SK-N-SH treated with all-trans-retinoic acid at 6 μM for 48 hours (cell line): ENCODE measurements at regions not wholly inside any gene's neighbourhood (a gene's known extent, or its start where the extent isn't known, plus 50 kb on each side); places are given as distances from the start of the nearest gene placed in this dataset.

Source experiments
- ATAC-seq: fragments of 200-7000 bp; cut with Tn5 transposase; 3 replicates; pipeline ENCODE4 v1.9.1; 2020; ENCODE audit warnings: mild to moderate bottlenecking, moderate library complexity
- ARNTL ChIP-seq: fragments of 450-650 bp; formaldehyde crosslinking; IDR thresholded peaks from 2 replicates; pipeline ENCODE4 v1.5.0; 2020; ENCODE audit warnings: low read depth, mild to moderate bottlenecking, moderate library complexity, borderline replicate concordance
- BACH2 ChIP-seq: fragments of 250-450 bp; sonication (Bioruptor Pico); IDR thresholded peaks from 2 replicates; pipeline ENCODE4 v1.9.0; 2021; ENCODE audit warnings: mild to moderate bottlenecking, borderline replicate concordance
- CSDC2 ChIP-seq: fragments of 250-450 bp; sonication (Bioruptor Pico); IDR thresholded peaks from 2 replicates; pipeline ENCODE4 v1.5.0; 2020; ENCODE audit warnings: mild to moderate bottlenecking, moderate library complexity
- ESRRG ChIP-seq: fragments of 250-450 bp; sonication (Bioruptor Pico); IDR thresholded peaks from 2 replicates; pipeline ENCODE4 v1.6.1; 2021; ENCODE audit warnings: mild to moderate bottlenecking
- GLIS3 ChIP-seq: fragments of 250-450 bp; sonication (Bioruptor Pico); IDR thresholded peaks from 2 replicates; pipeline ENCODE4 v1.5.0; 2020; ENCODE audit warnings: mild to moderate bottlenecking, moderate library complexity
- ISL1 ChIP-seq: fragments of 250-450 bp; sonication (Bioruptor Pico); IDR thresholded peaks from 2 replicates; pipeline ENCODE4 v2.1.2; 2022; ENCODE audit warnings: mild to moderate bottlenecking, moderate library complexity
- OSR1 ChIP-seq: fragments of 250-450 bp; sonication (Bioruptor Pico); IDR thresholded peaks from 2 replicates; pipeline ENCODE4 v1.8.0; 2022; ENCODE audit warnings: moderate library complexity, mild to moderate bottlenecking, inconsistent platforms
- PPARA ChIP-seq: fragments of 250-450 bp; sonication (Bioruptor Pico); IDR thresholded peaks from 2 replicates; pipeline ENCODE4 v1.5.0; 2020; ENCODE audit warnings: mild to moderate bottlenecking, borderline replicate concordance
- SNAI2 ChIP-seq: fragments of 250-450 bp; sonication (Bioruptor Pico); IDR thresholded peaks from 2 replicates; pipeline ENCODE4 v1.5.0; 2020; ENCODE audit warnings: mild to moderate bottlenecking, moderate library complexity
- TCF4 ChIP-seq: fragments of 250-450 bp; sonication (Bioruptor Pico); IDR thresholded peaks from 2 replicates; pipeline ENCODE4 v1.8.0; 2021; ENCODE audit warnings: mild to moderate bottlenecking, moderate library complexity, borderline replicate concordance
- ZC3H10 ChIP-seq: fragments of 250-450 bp; sonication (Bioruptor Pico); IDR thresholded peaks from 2 replicates; pipeline ENCODE4 v1.5.1; 2021; ENCODE audit warnings: mild to moderate bottlenecking, moderate library complexity
- ZFP30 ChIP-seq: fragments of 450-650 bp; formaldehyde crosslinking; IDR thresholded peaks from 2 replicates; pipeline ENCODE4 v1.5.0; 2022; ENCODE audit warnings: mild to moderate bottlenecking, moderate library complexity
- ZNF565 ChIP-seq: fragments of 450-650 bp; formaldehyde crosslinking; conservative IDR thresholded peaks from 2 replicates; pipeline ENCODE4 v1.5.0; 2020; ENCODE audit warnings: low read depth, mild to moderate bottlenecking, moderate library complexity
- ZNF70 ChIP-seq: fragments of 450-650 bp; formaldehyde crosslinking; IDR thresholded peaks from 2 replicates; pipeline ENCODE4 v1.5.0; 2020; ENCODE audit warnings: mild to moderate bottlenecking, moderate library complexity
- ZNF8 ChIP-seq: fragments of 450-650 bp; formaldehyde crosslinking; IDR thresholded peaks from 2 replicates; pipeline ENCODE4 v1.5.0; 2020; ENCODE audit warnings: mild to moderate bottlenecking, moderate library complexity
- TF ChIP-seq, protein P1 (sequence below): fragments of 250-450 bp; sonication (Bioruptor Pico); IDR thresholded peaks from 2 replicates; pipeline ENCODE4 v1.5.1; 2020; ENCODE audit warnings: low read depth, mild to moderate bottlenecking, moderate library complexity
- TF ChIP-seq, protein P2 (sequence below): fragments of 250-450 bp; sonication (Bioruptor Pico); IDR thresholded peaks from 2 replicates; pipeline ENCODE4 v1.5.0; 2020; ENCODE audit warnings: mild to moderate bottlenecking, moderate library complexity
- TF ChIP-seq, protein P3 (sequence below): fragments of 250-450 bp; sonication (Bioruptor Pico); IDR thresholded peaks from 2 replicates; pipeline ENCODE4 v1.5.1; 2021; ENCODE audit warnings: mild to moderate bottlenecking, moderate library complexity
- TF ChIP-seq, protein P4 (sequence below): fragments of 250-450 bp; sonication (Bioruptor Pico); IDR thresholded peaks from 2 replicates; pipeline ENCODE4 v1.8.0; 2020; ENCODE audit warnings: mild to moderate bottlenecking, moderate library complexity, borderline replicate concordance

DNA sequence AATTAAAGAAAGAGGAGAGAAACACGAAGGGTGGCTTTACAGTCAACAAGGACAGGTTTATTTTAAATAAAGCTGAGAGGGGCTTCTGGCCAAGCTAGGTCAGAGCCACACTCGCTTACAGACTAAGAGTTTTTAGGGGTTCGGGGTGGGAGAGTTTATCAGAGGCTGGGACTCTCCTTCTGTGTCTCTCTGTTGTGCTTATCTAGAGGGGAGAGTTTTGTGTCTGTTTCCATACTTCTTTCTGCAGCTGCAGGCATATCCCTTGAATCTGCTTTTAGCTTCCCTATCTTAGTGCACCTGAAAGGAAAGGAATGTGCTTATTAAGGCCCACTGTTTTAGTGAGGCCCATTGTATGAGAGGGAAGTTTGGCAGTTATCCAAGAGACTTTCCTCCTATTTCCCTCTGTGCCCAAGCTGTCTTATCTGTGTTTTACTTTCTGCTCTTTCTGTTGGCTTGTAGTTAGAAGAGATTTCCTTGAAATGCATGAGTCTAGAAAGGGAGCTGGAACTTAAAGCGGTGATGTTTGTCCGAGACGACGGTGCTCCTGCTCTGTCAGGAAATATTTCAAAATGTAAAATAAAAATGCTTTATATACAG is 275.3 kb downstream of the KCTD12 start:
- no peak for ATAC-seq
- TF ChIP-seq CSDC2 (CRISPR knock-in tag) (no peak), BACH2 (CRISPR knock-in tag) (no peak)

DNA sequence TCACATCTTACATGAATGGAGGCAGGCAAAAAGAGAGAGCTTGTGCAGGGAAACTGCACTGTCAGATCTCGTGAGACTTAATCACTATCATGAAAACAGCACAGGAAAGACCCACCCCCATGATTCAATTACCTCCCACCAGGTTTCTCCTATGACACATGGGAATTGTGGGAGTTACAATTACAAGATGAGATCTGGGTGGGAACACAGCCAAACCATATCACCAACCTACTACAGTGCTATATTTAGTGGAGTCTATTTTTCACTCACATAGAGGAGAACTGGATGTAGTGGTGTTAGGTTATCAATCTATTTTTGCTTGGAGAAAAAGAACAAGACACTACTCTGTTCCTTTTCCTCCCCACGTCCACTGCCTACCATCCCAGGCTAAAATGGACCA is 276.6 kb downstream of the KCTD12 start:
- no peak for TF ChIP-seq ARNTL (CRISPR knock-in tag)
- no peak for TF ChIP-seq OSR1
- no peak for TF ChIP-seq CSDC2 (CRISPR knock-in tag)
- no peak for TF ChIP-seq ZNF8
- TF ChIP-seq ZNF565 (CRISPR knock-in tag): no peak
- TF ChIP-seq ISL1 (CRISPR knock-in tag): no peak
- TF ChIP-seq PPARA (CRISPR knock-in tag): no peak
- TF ChIP-seq TCF4 (CRISPR knock-in tag): no peak
- no peak for TF ChIP-seq ZNF70 (CRISPR knock-in tag)
- no peak for ATAC-seq

DNA sequence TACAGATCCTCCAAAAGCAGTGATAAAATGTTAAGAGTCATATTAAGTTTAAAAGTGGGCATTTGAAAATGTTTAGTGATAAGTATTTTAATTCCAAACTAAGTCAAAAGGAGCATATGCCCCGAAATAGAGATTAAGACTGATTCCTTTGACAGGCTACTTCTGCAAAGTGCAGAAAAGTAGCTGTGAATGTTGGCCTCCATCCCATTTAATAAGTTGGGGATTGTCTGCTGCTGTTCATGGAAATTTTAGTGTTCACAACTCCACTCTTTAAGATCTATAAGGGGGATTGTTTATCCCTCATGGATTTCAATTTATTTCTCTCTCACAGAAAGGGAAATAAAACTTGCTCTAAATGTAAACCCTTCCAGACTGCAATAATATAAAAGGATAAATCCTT is 278.3 kb downstream of the KCTD12 start:
- TF ChIP-seq ZC3H10 (no peak), CSDC2 (CRISPR knock-in tag) (no peak), ISL1 (CRISPR knock-in tag) (no peak), GLIS3 (CRISPR knock-in tag) (no peak), BACH2 (CRISPR knock-in tag) (no peak), ESRRG (CRISPR knock-in tag) (no peak), ZFP30 (CRISPR knock-in tag) (no peak)
- TF ChIP-seq, protein P1, sequence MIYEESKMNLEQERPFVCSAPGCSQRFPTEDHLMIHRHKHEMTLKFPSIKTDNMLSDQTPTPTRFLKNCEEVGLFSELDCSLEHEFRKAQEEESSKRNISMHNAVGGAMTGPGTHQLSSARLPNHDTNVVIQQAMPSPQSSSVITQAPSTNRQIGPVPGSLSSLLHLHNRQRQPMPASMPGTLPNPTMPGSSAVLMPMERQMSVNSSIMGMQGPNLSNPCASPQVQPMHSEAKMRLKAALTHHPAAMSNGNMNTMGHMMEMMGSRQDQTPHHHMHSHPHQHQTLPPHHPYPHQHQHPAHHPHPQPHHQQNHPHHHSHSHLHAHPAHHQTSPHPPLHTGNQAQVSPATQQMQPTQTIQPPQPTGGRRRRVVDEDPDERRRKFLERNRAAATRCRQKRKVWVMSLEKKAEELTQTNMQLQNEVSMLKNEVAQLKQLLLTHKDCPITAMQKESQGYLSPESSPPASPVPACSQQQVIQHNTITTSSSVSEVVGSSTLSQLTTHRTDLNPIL: no peak
- TF ChIP-seq, protein P2, sequence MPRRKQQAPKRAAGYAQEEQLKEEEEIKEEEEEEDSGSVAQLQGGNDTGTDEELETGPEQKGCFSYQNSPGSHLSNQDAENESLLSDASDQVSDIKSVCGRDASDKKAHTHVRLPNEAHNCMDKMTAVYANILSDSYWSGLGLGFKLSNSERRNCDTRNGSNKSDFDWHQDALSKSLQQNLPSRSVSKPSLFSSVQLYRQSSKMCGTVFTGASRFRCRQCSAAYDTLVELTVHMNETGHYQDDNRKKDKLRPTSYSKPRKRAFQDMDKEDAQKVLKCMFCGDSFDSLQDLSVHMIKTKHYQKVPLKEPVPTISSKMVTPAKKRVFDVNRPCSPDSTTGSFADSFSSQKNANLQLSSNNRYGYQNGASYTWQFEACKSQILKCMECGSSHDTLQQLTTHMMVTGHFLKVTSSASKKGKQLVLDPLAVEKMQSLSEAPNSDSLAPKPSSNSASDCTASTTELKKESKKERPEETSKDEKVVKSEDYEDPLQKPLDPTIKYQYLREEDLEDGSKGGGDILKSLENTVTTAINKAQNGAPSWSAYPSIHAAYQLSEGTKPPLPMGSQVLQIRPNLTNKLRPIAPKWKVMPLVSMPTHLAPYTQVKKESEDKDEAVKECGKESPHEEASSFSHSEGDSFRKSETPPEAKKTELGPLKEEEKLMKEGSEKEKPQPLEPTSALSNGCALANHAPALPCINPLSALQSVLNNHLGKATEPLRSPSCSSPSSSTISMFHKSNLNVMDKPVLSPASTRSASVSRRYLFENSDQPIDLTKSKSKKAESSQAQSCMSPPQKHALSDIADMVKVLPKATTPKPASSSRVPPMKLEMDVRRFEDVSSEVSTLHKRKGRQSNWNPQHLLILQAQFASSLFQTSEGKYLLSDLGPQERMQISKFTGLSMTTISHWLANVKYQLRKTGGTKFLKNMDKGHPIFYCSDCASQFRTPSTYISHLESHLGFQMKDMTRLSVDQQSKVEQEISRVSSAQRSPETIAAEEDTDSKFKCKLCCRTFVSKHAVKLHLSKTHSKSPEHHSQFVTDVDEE (CRISPR knock-in tag): no peak
- ATAC-seq: no peak

DNA sequence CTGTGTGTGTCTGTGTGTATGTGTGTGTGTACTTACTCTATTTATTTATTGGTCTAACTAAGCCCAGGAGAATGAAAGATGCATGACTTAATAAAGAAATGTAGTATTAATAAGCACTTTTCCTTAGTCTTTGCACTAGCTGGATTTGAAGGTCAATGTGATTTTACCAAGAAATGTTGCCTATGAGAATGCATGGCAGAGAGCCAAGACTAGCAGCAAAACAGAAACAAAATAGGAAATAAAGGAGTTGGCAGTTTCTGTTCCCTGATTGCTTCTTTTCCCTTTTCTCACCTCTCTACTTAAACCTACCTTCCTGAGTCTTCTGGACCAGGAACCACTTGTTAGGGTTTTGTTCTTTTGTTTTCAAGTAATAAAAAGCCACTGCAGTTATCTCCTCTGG is 286.1 kb downstream of the KCTD12 start:
- ATAC-seq: no peak

More for the DNA sequence above, 286.1 kb downstream of the KCTD12 start:
- TF ChIP-seq, protein P3, sequence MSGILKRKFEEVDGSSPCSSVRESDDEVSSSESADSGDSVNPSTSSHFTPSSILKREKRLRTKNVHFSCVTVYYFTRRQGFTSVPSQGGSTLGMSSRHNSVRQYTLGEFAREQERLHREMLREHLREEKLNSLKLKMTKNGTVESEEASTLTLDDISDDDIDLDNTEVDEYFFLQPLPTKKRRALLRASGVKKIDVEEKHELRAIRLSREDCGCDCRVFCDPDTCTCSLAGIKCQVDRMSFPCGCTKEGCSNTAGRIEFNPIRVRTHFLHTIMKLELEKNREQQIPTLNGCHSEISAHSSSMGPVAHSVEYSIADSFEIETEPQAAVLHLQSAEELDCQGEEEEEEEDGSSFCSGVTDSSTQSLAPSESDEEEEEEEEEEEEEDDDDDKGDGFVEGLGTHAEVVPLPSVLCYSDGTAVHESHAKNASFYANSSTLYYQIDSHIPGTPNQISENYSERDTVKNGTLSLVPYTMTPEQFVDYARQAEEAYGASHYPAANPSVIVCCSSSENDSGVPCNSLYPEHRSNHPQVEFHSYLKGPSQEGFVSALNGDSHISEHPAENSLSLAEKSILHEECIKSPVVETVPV (CRISPR knock-in tag): no peak
- TF ChIP-seq TCF4 (CRISPR knock-in tag): no peak
- TF ChIP-seq, protein P4, sequence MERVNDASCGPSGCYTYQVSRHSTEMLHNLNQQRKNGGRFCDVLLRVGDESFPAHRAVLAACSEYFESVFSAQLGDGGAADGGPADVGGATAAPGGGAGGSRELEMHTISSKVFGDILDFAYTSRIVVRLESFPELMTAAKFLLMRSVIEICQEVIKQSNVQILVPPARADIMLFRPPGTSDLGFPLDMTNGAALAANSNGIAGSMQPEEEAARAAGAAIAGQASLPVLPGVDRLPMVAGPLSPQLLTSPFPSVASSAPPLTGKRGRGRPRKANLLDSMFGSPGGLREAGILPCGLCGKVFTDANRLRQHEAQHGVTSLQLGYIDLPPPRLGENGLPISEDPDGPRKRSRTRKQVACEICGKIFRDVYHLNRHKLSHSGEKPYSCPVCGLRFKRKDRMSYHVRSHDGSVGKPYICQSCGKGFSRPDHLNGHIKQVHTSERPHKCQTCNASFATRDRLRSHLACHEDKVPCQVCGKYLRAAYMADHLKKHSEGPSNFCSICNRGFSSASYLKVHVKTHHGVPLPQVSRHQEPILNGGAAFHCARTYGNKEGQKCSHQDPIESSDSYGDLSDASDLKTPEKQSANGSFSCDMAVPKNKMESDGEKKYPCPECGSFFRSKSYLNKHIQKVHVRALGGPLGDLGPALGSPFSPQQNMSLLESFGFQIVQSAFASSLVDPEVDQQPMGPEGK: no peak
- no peak for TF ChIP-seq ESRRG (CRISPR knock-in tag)
- no peak for TF ChIP-seq PPARA (CRISPR knock-in tag)
- no peak for TF ChIP-seq ISL1 (CRISPR knock-in tag)
- TF ChIP-seq ZNF8: no peak
- TF ChIP-seq, protein P2 (CRISPR knock-in tag): no peak
- no peak for TF ChIP-seq SNAI2 (CRISPR knock-in tag)
- no peak for TF ChIP-seq ARNTL (CRISPR knock-in tag)
- TF ChIP-seq ZC3H10: no peak
- TF ChIP-seq CSDC2 (CRISPR knock-in tag): no peak
- no peak for TF ChIP-seq GLIS3 (CRISPR knock-in tag)
- no peak for TF ChIP-seq OSR1
- TF ChIP-seq, protein P1: no peak
- no peak for TF ChIP-seq ZFP30 (CRISPR knock-in tag)
